GM19239 (cell line): ENCODE measurements at regions not wholly inside any gene's neighbourhood (a gene's known extent, or its start where the extent isn't known, plus 50 kb on each side); places are given as distances from the start of the nearest gene placed in this dataset.

ENCODE experiments used
- DNase-seq: peaks from one replicate; pipeline ENCODE4 v3.0.0; 2011; ENCODE audit warnings: low spot score; ENCODE audit not compliant: insufficient read length
- FAIRE-seq: peaks from 2 replicates; lab custom pipeline; 2011; peaks lifted over from hg19 to GRCh38; lab: Jason Lieb, UNC

DNA sequence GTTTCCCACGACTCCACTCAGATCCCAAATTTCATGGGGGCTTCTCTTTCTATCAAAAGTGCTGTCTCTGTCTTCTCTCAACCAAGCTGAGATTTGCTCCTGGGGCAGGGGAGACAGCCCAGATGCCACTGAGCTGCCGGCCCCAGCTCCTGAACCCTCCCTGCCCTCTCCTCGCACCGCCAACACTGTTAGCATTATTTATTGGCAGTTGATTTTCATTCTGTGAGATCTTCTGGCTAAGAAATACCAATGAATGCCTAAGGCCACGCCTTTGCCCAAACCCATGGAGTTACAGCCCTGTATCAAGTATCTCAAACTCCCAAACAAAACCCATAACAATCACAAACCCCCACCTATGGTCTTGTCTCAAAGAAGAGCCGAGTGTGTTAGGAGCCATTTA, 153.0 kb upstream of the TWIST2 start:
- DNase-seq: no peak

GRCh38 chr2:238695538-238695937, 152.3 kb upstream of the TWIST2 start:
- FAIRE-seq (no peak), DNase-seq (no peak)

More for the DNA sequence above, 153.0 kb upstream of the TWIST2 start:
- FAIRE-seq: no peak

- FAIRE-seq (no peak), DNase-seq (no peak)
Observed at GRCh38 chr2:238696331-238696730, 151.6 kb upstream of the TWIST2 start.

- FAIRE-seq: no peak
- DNase-seq: no peak
Observed at GRCh38 chr2:238696786-238697185, 151.1 kb upstream of the TWIST2 start.

DNA sequence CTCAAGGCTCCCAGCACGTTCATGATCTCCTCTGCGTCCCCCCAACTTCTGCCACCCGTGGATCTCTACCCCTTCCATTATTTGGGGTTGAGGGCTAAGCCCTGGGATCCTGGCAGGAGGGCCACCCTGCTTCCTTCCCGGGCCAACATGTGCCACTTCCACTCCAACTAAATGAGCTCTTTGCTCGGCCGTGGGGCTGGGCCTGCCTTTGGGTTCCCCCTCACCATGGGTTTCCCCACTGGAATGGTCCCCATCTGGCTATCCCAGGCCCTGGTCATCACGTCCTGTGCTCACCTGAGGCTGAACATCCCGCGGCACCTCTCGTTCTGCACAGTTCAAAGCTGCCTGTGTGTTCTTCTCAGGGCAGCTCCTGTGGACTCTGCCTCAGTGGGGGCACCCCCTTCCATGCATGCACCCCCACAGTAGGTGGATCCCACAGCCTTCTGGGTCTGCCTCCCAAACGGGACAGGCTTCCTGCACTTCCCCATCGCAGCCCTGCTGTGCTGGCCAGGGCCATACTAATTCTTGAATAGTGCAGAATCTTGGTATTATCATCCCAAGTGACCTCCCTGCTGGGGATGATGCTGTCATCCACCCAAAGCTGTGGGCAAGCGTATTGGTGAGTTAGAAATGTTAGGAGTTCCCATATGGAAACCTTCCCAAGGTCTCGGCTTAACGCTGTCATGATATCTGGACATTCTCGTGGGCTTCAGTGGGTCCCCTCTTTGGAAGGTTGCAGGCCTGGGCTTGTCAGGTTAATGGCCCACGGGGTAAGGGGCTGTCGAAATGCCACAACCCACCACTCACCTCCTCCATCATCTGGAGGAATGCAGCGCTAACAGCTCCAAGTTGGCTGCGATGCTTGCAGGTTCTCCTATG, 150.5 kb upstream of the TWIST2 start:
- no peak for DNase-seq
- no peak for FAIRE-seq

DNA sequence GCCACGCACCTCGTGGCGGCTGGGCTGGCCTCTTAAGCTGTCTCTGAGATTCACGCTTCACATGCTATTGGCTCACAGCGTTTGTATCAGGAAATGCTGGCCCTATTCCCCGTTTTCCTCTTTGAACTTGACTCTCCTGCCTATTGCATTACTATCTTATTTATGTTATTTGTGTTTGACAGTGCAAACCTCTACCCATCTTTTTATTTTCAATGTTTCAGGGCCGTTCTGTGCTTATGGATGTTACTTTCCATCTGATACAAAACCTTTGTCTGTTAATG, 149.9 kb upstream of the TWIST2 start:
- FAIRE-seq (no peak), DNase-seq (no peak)

DNA sequence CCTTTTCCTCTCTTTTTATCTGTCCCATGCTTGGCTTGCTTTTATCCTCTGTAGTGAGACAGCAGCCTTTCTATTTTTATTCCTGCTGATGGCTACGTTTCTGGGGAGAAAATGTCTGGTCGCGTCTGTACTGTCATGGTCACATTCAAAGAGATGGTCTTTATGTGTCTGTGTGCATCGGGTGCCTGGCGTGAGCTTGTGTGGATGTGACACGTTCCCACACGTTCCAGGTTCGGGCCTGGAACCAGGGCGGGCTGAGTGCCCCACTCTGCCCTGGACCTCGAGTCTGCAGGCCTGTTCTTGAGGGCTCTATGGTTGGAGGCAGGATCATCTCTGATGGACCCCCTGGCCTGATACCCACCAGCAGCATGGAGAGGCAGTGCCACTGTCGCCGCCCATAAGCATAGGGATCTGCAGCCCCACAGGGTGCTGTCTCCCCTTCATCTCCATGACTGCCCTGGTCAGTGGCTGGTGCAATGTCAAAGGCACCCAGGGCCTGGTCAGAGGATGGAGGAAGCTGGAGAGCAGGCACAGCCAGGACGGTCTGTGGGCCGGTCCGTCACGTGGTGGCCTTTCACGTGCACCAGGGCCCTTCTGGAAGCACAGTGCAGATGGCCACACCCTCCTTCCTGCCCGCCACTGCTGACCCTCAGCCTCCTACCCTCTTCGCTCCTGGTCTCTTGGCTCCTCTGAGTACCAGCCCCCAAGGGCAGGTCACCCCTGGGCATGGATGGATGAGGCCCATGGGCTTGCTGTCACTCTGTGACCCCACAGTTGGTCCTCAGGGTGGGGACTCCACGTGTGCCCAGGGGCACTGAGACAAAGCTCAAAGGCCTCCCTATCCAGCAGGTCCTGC, 149.2 kb upstream of the TWIST2 start:
- FAIRE-seq (no peak), DNase-seq (no peak)

DNA sequence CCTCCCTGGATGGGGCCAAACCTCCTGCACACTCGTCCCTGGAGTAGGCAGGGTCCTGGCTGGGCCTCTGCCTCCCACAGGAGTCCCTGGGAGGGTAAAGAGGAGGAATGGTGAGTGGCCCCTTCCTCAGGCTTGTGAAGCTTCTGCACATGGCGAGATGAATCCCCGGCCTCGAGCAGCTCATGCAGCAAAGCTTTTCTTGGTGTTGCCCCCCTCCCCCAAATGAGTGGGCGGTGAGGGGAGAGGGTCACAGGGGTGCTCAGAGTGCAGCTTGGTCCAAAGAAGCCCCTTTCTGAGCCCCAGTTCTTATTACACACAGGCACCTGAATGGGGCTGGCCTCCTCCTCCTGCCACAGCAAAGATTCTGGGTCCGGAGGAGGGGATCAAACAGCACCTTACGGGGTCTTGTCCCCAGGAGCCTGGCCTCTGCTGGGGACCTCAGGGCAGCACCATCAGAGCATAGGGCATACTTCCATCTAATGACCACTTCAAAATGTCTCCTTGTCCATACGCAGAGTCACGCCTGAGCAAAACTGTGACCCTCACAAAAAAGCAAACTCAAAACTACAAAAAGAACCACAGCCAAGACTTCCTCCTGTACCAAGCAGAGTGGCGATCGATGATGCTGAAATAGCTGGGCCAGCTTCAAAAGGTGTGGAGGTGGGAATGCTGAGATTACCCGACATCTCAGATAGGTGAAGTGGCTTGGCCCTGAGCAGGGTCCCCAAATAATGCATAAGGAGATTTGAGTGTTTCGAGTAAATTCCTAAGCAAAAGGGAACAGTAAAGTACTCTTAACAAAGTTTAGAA, 148.4 kb upstream of the TWIST2 start:
- no peak for FAIRE-seq
- DNase-seq: no peak

- no peak for FAIRE-seq
- no peak for DNase-seq
Observed at GRCh38 chr2:238700117-238700457, 147.8 kb upstream of the TWIST2 start.

DNA sequence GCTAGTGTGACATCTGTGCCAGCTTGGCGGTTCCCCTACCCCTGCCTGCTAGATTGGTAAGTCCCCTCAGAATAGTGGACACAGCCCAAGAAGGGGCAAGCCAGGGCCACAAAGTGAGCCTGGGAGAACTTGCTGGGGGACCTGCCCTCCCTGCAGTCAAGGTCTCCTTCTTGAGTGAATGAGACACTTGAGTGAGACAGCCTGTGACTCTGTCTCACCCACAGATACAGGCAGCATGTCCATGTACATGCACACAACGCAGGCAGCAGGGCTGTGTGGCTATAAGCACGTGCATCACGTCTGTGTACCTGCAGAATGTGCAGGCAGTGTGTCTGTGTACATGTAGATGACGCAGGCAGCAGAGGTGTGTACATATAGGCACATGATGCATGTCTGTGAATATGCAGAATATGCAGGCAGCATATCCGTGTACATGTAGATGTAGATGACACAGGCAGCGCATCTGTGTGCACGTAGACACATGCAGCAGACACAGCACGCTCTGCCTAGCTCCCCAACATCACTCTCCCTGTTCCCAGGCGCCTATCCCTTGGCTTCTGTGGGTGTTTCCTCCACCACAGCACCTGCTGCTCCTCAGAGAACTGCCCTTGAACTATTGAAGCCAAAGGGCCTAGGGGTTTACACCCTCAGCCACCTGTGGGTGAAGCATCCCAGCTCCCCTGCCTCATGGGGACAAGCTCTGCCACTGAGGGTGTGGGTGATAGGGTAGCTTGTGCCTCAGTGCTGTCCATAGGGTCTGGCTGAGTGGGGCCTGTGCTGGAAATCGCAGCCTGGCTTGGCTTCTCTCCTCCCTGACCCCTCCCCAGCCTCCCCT, 147.2 kb upstream of the TWIST2 start:
- no peak for FAIRE-seq
- DNase-seq: no peak

DNA sequence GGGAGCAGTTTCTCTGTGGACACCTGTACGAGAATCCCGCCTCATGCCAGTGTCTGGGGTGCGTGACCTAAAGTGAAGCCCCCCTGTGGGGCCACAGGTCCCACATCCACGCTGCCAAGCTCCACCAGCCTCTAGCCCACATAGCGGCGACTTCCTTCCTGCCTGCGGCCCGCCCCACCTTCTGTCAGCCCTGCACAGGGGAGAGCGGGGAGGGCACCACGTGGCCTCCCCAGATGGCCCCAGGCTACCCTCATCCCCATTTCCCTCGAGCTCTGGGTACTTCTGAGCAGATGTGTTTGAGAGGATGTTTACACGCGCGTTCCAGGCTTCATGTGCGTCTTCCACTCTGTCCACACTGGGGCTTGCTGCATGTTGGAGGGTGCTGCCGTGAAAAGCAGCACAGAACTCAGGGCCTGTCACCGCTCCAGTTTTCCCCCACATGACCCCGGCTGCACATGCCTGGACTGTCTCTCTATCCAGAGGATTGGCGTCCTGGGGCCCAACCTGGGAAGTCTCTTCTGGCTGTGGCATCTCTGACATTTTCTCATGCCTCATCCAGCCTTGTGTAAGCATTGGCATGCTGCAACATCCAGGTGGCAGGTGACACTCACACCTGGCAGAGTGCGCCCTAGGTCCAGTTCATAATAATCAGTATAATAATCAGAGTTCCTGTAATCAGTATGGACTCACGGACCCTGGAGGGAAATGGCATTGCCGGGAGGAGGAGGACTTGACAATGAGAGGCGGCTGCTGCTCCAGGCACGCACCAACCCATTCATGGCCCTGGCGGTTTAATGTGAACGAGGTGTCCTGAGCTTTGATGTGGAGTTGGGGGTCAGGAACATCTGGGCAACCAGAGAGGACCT, 146.3 kb upstream of the TWIST2 start:
- no peak for FAIRE-seq
- no peak for DNase-seq

- DNase-seq (no peak), FAIRE-seq (no peak)
Observed at GRCh38 chr2:238702276-238703052, 145.4 kb upstream of the TWIST2 start.

- no peak for FAIRE-seq
- DNase-seq: no peak
Observed at GRCh38 chr2:238703053-238703415, 144.9 kb upstream of the TWIST2 start.

DNA sequence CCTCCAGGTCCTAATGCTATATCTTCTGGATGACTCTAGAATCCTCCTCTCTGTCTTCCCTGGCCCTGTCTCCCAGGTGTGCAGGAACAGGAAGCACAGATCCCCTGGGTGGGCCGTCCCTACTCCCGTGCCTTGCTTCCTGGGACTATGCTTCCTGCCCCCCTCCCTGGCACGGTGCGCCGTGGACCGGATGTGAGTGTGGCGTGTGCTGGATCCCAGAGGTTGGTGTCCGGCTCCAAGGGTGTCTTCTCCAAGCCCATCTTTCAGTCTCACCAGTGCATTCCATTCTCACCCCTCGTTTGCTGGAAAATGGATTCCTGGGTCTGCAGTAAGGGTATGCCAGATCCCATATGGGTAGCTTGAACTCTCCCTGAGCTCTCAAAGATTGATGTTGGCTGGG, 144.4 kb upstream of the TWIST2 start:
- FAIRE-seq: no peak

DNA sequence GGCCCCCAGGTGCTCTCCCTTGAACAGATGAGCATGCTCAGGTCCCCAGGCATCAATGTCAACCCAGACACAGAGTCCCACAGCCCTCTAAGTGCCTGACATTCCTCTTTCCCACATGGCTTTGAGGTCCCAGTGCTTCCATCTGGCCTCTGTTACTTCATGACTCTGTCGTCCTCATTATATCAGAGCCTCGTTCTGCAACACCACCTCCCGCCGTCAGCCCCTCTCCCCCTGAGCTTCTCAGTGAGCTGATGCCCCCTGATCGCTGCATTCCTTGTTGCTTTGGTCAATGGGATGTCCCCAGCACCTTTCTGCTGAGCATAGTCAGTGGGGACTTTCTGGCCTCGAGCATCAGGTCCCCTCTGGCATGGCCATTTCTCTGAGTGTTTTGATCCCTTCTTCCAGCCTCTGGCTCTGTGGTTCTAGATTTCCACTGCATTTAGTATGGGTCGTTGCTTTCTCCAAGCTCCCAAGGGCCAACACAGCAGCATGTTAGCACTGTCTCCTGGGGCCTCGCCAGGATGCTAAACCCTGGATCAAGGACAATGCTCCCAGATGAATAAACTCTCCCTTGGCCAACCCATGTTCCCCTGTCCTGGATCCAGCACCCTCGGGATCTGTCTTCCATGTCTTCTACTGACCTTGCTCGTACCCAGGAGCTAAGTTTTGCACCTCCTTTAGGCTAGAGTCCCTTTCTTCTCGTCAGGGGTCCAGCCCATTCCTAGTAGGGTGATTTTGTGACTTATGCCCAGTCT, 143.2 kb upstream of the TWIST2 start:
- no peak for FAIRE-seq

More for the DNA sequence above, 144.4 kb upstream of the TWIST2 start:
- DNase-seq: no peak

GRCh38 chr2:238706163-238706562, 141.7 kb upstream of the TWIST2 start:
- FAIRE-seq (no peak), DNase-seq (no peak)

More for the DNA sequence above, 143.2 kb upstream of the TWIST2 start:
- DNase-seq: no peak

DNA sequence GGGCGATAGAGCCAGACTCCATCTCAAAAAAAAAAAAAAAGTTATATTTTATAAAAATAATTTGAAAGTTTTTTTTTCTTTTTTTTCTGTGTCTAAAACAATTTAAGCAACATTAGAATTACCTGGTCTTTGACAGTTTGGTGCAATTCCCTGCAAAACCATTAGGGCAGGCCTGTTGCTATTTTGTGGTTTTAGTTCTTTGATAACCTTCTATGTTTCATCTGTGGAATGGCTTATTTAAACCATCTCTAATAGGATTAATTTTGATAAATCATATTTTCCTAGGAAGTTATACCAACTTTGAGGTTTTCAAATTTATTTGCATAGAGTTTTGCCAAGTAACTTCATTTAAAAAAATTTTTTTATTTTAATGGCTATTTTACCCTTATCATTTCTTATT, 141.2 kb upstream of the TWIST2 start:
- FAIRE-seq: no peak
- DNase-seq: no peak
